Fibroblast of lung (primary cell): ENCODE measurements at regions not wholly inside any gene's neighbourhood (a gene's known extent, or its start where the extent isn't known, plus 50 kb on each side); places are given as distances from the start of the nearest gene placed in this dataset.

Experiments used
- DNase-seq, 2 donors: peaks; one replicate each; pipeline versions ENCODE4 v3.0.0 to v3.0.0-alpha.2; 2010; ENCODE audit warnings: low read depth in 2 of 2
- H2AFZ ChIP-seq: 2 replicates; pipeline ENCODE4 v1.5.1; 2012; ENCODE audit warnings: low read length, control low read depth, inconsistent platforms
- H3K27ac ChIP-seq: 2 replicates; pipeline ENCODE4 v1.5.1; 2011; ENCODE audit warnings: low read length, control low read depth; ENCODE audit not compliant: insufficient read depth
- H3K27me3 ChIP-seq: 2 replicates; pipeline ENCODE4 v1.5.1; 2011; ENCODE audit warnings: mild to moderate bottlenecking, low read length; ENCODE audit not compliant: control insufficient read depth, insufficient read depth
- H3K36me3 ChIP-seq: 2 replicates; pipeline ENCODE4 v1.5.1; 2011; ENCODE audit warnings: low read length; ENCODE audit not compliant: control insufficient read depth, insufficient read depth
- H3K4me1 ChIP-seq: 2 replicates; pipeline ENCODE4 v1.5.1; 2011; ENCODE audit warnings: low read length; ENCODE audit not compliant: control insufficient read depth, insufficient read depth; ENCODE audit errors: extremely low read depth
- H3K4me2 ChIP-seq: 2 replicates; pipeline ENCODE4 v1.5.1; 2011; ENCODE audit warnings: low read length, control low read depth; ENCODE audit not compliant: insufficient read depth; ENCODE audit errors: extremely low read depth
- H3K4me3 ChIP-seq, 4 experiments: fragments of 200-600 bp in 1 of 4; sonication (generic) in 1 of 4; replicated peaks in 1 of 4; 2 replicates each; pipeline ENCODE4 v1.5.1; 2011 to 2016; ENCODE audit warnings: low read length in 4 of 4, low read depth in 3 of 4, mild to moderate bottlenecking in 3 of 4, control low read depth in 2 of 4, inconsistent platforms in 1 of 4, mixed read lengths in 1 of 4; ENCODE audit not compliant: insufficient read depth in 1 of 4; ENCODE audit errors: control extremely low read depth in 1 of 4
- H3K79me2 ChIP-seq: 2 replicates; pipeline ENCODE4 v1.5.1; 2012; ENCODE audit warnings: mild to moderate bottlenecking, low read length, inconsistent platforms; ENCODE audit not compliant: control insufficient read depth, insufficient read depth
- H3K9ac ChIP-seq: 2 replicates; pipeline ENCODE4 v1.5.1; 2011; ENCODE audit warnings: mild to moderate bottlenecking, low read length, control low read depth; ENCODE audit not compliant: insufficient read depth
- H3K9me3 ChIP-seq: 2 replicates; pipeline ENCODE4 v1.5.1; 2012; ENCODE audit warnings: low read depth, low read length; ENCODE audit not compliant: control insufficient read depth, insufficient read depth
- H4K20me1 ChIP-seq: 2 replicates; pipeline ENCODE4 v1.5.1; 2011; ENCODE audit warnings: low read length; ENCODE audit not compliant: control insufficient read depth, insufficient read depth; ENCODE audit errors: extremely low read depth
- CTCF ChIP-seq, 2 donors: IDR thresholded peaks in 1 of 2; conservative IDR thresholded peaks in 1 of 2; 1 replicate in 1 of 2; 2 replicates in 1 of 2; pipeline ENCODE4 v1.5.1; 2011 to 2012; ENCODE audit warnings: low read length in 2 of 2, control low read depth in 1 of 2, inconsistent platforms in 1 of 2, low read depth in 1 of 2, mild to moderate bottlenecking in 1 of 2
- EZH2 ChIP-seq: IDR thresholded peaks from 2 replicates; pipeline ENCODE4 v1.5.1; 2012; ENCODE audit warnings: low read length, control low read depth, mild to moderate bottlenecking; ENCODE audit errors: missing control alignments

DNA sequence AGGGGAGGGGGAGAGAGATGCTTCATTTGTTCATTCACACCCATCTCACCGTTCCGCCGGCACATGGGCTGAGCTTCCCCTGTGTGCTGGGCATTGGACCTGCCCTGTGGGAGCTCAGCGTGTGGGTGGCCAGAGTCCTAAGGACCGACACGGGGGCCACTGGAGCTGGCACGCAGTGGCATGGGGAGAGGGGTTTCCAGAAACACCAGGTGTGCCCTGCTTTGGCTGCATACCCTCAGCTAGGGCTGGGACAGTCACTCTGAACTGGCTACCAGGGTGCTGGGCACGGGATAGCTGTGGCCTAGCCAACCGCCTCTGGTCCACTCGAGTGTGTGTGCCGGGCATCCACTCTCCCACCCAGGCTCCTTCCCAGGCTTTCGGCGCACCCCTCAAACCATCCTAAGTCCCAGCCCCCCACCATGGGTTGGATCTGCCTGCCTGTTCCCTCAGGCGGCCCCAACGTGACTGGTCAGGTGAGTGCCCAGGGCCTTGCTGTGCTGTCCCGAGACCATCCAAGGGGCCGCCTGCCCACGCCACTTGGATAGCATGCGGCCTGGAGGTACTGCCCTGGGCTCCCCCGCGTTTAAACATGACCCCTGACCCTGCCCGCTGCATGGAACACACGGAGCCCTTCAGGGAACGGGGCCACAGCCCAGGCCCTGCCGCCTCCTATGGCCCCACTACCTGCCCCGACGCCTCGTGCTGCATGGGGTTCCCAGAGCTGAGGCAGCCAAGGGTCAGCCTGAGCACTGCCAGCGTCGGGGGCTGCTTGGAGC is 51.6 kb upstream of the LINC01488 start:
- no peak overlapping the region for H2AFZ ChIP-seq
- H3K27me3 ChIP-seq, result no peaks in the 10 kb centered on the region
- TF ChIP-seq EZH2 (no peak), CTCF (conservative IDR thresholded peaks at IDR 0.05 in 1 of 2, IDR thresholded peaks at IDR 0.05 in 1 of 2; ENCODE audit: low read depth in 1 of 2, low read length in 2 of 2) (no peak)
- no peaks in the 10 kb centered on the region for H3K36me3 ChIP-seq
- H4K20me1 ChIP-seq, result no peaks in the 10 kb centered on the region
- H3K4me2 ChIP-seq, result no peak overlapping the region
- no peak overlapping the region for H3K9ac ChIP-seq
- no peaks in the 10 kb centered on the region for H3K9me3 ChIP-seq
- no peak for DNase-seq
- no peaks in the 10 kb centered on the region for H3K79me2 ChIP-seq
- no peak overlapping the region for H3K27ac ChIP-seq
- no peak overlapping the region for H3K4me3 ChIP-seq
- no peaks in the 10 kb centered on the region for H3K4me1 ChIP-seq

DNA sequence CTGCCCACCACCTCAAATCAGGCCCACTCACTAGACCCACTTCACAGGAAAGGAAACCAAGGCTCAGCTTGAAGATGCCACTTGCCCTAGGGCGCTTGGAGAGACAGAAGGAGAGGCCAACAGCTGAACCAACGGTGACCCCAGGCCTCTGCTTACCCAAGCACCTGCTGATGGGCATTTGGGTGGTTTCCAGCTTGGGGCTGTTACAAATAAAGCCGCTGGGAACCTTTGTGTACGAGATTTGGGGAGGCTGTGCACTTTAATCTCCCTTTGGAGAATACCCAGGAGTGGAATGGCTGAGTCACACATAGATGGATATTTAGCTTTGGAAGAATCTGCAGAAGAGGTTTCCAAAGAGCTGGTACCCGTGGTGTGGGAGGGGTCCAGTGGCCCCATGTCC is 50.9 kb upstream of the LINC01488 start:
- peak in 1 of 2 donors; percentile 30 for DNase-seq
- H3K9ac ChIP-seq, result no peak overlapping the region
- H3K79me2 ChIP-seq, result no peaks in the 10 kb centered on the region
- H3K36me3 ChIP-seq, result no peaks in the 10 kb centered on the region
- TF ChIP-seq EZH2, result no peak
- TF ChIP-seq CTCF (conservative IDR thresholded peaks at IDR 0.05 in 1 of 2, IDR thresholded peaks at IDR 0.05 in 1 of 2; ENCODE audit: low read depth in 1 of 2, low read length in 2 of 2), result no peak
- no peaks in the 10 kb centered on the region for H4K20me1 ChIP-seq
- no peaks in the 10 kb centered on the region for H3K9me3 ChIP-seq
- no peak overlapping the region for H3K4me3 ChIP-seq
- H3K4me1 ChIP-seq, result no peaks in the 10 kb centered on the region
- H3K4me2 ChIP-seq, result no peak overlapping the region
- H3K27me3 ChIP-seq, result no peaks in the 10 kb centered on the region
- H3K27ac ChIP-seq, result no peak overlapping the region
- H2AFZ ChIP-seq, result no peak overlapping the region

- H3K4me3 ChIP-seq, result no peak overlapping the region
- TF ChIP-seq CTCF (conservative IDR thresholded peaks at IDR 0.05 in 1 of 2, IDR thresholded peaks at IDR 0.05 in 1 of 2; ENCODE audit: low read depth in 1 of 2, low read length in 2 of 2), result no peak
- TF ChIP-seq EZH2, result no peak
- no peak overlapping the region for H2AFZ ChIP-seq
- no peak overlapping the region for H3K27ac ChIP-seq
- H3K9ac ChIP-seq, result no peak overlapping the region
- no peak for DNase-seq
- no peaks in the 10 kb centered on the region for H3K9me3 ChIP-seq
- H4K20me1 ChIP-seq, result no peaks in the 10 kb centered on the region
- H3K36me3 ChIP-seq, result no peaks in the 10 kb centered on the region
- H3K79me2 ChIP-seq, result no peaks in the 10 kb centered on the region
- H3K4me2 ChIP-seq, result no peak overlapping the region
- H3K27me3 ChIP-seq, result no peaks in the 10 kb centered on the region
- no peaks in the 10 kb centered on the region for H3K4me1 ChIP-seq
Measured at GRCh38 chr11:69431136-69431535, 50.3 kb upstream of the LINC01488 start.
